Esophagus muscularis mucosa (tissue), 3 donors: ENCODE measurements at regions not wholly inside any gene's neighbourhood (a gene's known extent, or its start where the extent isn't known, plus 50 kb on each side); places are given as distances from the start of the nearest gene placed in this dataset.

Experiments used
- POLR2AphosphoS5 ChIP-seq, 2 donors: sonication (generic); formaldehyde crosslinking; IDR thresholded peaks; one replicate each; pipeline ENCODE4 v1.6.1; 2017; ENCODE audit warnings: antibody characterized with exemption in 2 of 2
- TF ChIP-seq, protein P1 (sequence below), 3 experiments: fragments of 200-600 bp in 2 of 3; fragments of 450-650 bp in 1 of 3; sonication (generic) in 2 of 3; IDR thresholded peaks; one replicate each; pipeline ENCODE4 v1.5.1; 2017 to 2019; ENCODE audit warnings: antibody characterized with exemption in 3 of 3, mild to moderate bottlenecking in 2 of 3, moderate library complexity in 1 of 3

- TF ChIP-seq, protein P1, sequence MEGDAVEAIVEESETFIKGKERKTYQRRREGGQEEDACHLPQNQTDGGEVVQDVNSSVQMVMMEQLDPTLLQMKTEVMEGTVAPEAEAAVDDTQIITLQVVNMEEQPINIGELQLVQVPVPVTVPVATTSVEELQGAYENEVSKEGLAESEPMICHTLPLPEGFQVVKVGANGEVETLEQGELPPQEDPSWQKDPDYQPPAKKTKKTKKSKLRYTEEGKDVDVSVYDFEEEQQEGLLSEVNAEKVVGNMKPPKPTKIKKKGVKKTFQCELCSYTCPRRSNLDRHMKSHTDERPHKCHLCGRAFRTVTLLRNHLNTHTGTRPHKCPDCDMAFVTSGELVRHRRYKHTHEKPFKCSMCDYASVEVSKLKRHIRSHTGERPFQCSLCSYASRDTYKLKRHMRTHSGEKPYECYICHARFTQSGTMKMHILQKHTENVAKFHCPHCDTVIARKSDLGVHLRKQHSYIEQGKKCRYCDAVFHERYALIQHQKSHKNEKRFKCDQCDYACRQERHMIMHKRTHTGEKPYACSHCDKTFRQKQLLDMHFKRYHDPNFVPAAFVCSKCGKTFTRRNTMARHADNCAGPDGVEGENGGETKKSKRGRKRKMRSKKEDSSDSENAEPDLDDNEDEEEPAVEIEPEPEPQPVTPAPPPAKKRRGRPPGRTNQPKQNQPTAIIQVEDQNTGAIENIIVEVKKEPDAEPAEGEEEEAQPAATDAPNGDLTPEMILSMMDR (IDR thresholded peaks at IDR 0.05), result no peak
- no peak for TF ChIP-seq POLR2AphosphoS5 (IDR thresholded peaks at IDR 0.05)
Measured at GRCh38 chr3:18680758-18681157, 255.6 kb upstream of the SATB1 start.
